ENCODE measurements at regions not wholly inside any gene's neighbourhood (a gene's known extent, or its start where the extent isn't known, plus 50 kb on each side); places are given as distances from the start of the nearest gene placed in this dataset.
"Not testable (repeated sequence)": the region's sequence is repeated elsewhere in the genome, so short reads cannot be mapped to it uniquely, and the experiment has no call there.

- DNase-seq = no peak
- H3K36me3 Mint-ChIP-seq (ENCODE audit: insufficient read depth) = peaks cover 4% of the 10 kb centered on the region
- H3K27me3 Mint-ChIP-seq = no peaks in the 10 kb centered on the region
- ATAC-seq (replicated peaks) = no peak
- H3K4me3 Mint-ChIP-seq = no peak overlapping the region
- peaks cover 7 to 9% of the 10 kb centered on the region in 2 donors for H3K4me1 Mint-ChIP-seq (ENCODE audit: low read depth in 2 of 2)
- no peak overlapping the region for H3K27ac Mint-ChIP-seq
- H3K9me3 Mint-ChIP-seq = no peaks in the 10 kb centered on the region
Measured at GRCh38 chrX:63436865-63437264, 85.7 kb upstream of the SPIN4 start.

- Mint-ChIP-seq H3K27ac (no peak overlapping the region), H3K4me1 (ENCODE audit: low read depth in 2 of 2) (peaks cover 3 to 5% of the 10 kb centered on the region in 2 donors), H3K9me3 (no peaks in the 10 kb centered on the region), H3K4me3 (no peak overlapping the region), H3K27me3 (no peaks in the 10 kb centered on the region), H3K36me3 (ENCODE audit: insufficient read depth) (peaks cover 4% of the 10 kb centered on the region)
- ATAC-seq (replicated peaks) (no peak), DNase-seq (no peak)
Measured at GRCh38 chrX:63434665-63435064, 83.5 kb upstream of the SPIN4 start.

GRCh38 chrX:63434206-63434605 is 83.1 kb upstream of the SPIN4 start:
- peaks cover 3 to 4% of the 10 kb centered on the region in 2 donors for H3K4me1 Mint-ChIP-seq (ENCODE audit: low read depth in 2 of 2)
- DNase-seq (no peak), ATAC-seq (replicated peaks) (no peak)
- no peak overlapping the region for H3K27ac Mint-ChIP-seq
- H3K36me3 Mint-ChIP-seq (ENCODE audit: insufficient read depth) = peaks cover 4% of the 10 kb centered on the region
- H3K4me3 Mint-ChIP-seq = no peak overlapping the region
- H3K27me3 Mint-ChIP-seq = no peaks in the 10 kb centered on the region
- H3K9me3 Mint-ChIP-seq = no peaks in the 10 kb centered on the region

GRCh38 chrX:63430026-63430425 is 78.9 kb upstream of the SPIN4 start:
- Mint-ChIP-seq H3K27me3 (no peaks in the 10 kb centered on the region), H3K27ac (no peak overlapping the region), H3K9me3 (no peaks in the 10 kb centered on the region), H3K4me1 (ENCODE audit: low read depth in 2 of 2) (no peaks in the 10 kb centered on the region), H3K36me3 (ENCODE audit: insufficient read depth) (peaks cover 4% of the 10 kb centered on the region), H3K4me3 (no peak overlapping the region)
- DNase-seq (no peak), ATAC-seq (replicated peaks) (no peak)

- DNase-seq (no peak), ATAC-seq (replicated peaks) (no peak)
- no peaks in the 10 kb centered on the region for H3K27me3 Mint-ChIP-seq
- no peak overlapping the region for H3K27ac Mint-ChIP-seq
- no peak overlapping the region for H3K4me3 Mint-ChIP-seq
- peaks cover 4% of the 10 kb centered on the region for H3K36me3 Mint-ChIP-seq (ENCODE audit: insufficient read depth)
- no peaks in the 10 kb centered on the region for H3K4me1 Mint-ChIP-seq (ENCODE audit: low read depth in 2 of 2)
- H3K9me3 Mint-ChIP-seq = no peaks in the 10 kb centered on the region
Measured at GRCh38 chrX:63428348-63428747, 77.2 kb upstream of the SPIN4 start.

GRCh38 chrX:63426519-63426918 is 75.4 kb upstream of the SPIN4 start:
- Mint-ChIP-seq H3K27me3 (no peaks in the 10 kb centered on the region), H3K27ac (no peak overlapping the region), H3K4me3 (no peak overlapping the region), H3K4me1 (ENCODE audit: low read depth in 2 of 2) (no peaks in the 10 kb centered on the region), H3K36me3 (ENCODE audit: insufficient read depth) (no peaks in the 10 kb centered on the region), H3K9me3 (no peaks in the 10 kb centered on the region)
- ATAC-seq (replicated peaks) = no peak
- DNase-seq = no peak

GRCh38 chrX:63424063-63424462 is 72.9 kb upstream of the SPIN4 start:
- H3K4me3 Mint-ChIP-seq = no peak overlapping the region
- H3K27me3 Mint-ChIP-seq = no peaks in the 10 kb centered on the region
- no peak overlapping the region for H3K27ac Mint-ChIP-seq
- H3K9me3 Mint-ChIP-seq = peaks cover 0 to 2% of the 10 kb centered on the region in 2 donors
- DNase-seq (no peak), ATAC-seq (replicated peaks) (no peak)
- no peaks in the 10 kb centered on the region for H3K4me1 Mint-ChIP-seq (ENCODE audit: low read depth in 2 of 2)
- no peaks in the 10 kb centered on the region for H3K36me3 Mint-ChIP-seq (ENCODE audit: insufficient read depth)

GRCh38 chrX:63421411-63421810 is 70.3 kb upstream of the SPIN4 start:
- peaks cover 0 to 2% of the 10 kb centered on the region in 2 donors for H3K9me3 Mint-ChIP-seq
- H3K4me3 Mint-ChIP-seq = no peak overlapping the region
- no peaks in the 10 kb centered on the region for H3K36me3 Mint-ChIP-seq (ENCODE audit: insufficient read depth)
- no peaks in the 10 kb centered on the region for H3K4me1 Mint-ChIP-seq (ENCODE audit: low read depth in 2 of 2)
- no peak overlapping the region for H3K27ac Mint-ChIP-seq
- DNase-seq (no peak), ATAC-seq (replicated peaks) (no peak)
- H3K27me3 Mint-ChIP-seq = no peaks in the 10 kb centered on the region

GRCh38 chrX:63418211-63418610 is 67.1 kb upstream of the SPIN4 start:
- ATAC-seq (replicated peaks) = no peak
- peak overlapping the region in 1 of 2 donors; percentile 38 for H3K27ac Mint-ChIP-seq
- no peak overlapping the region for H3K4me3 Mint-ChIP-seq
- no peaks in the 10 kb centered on the region for H3K36me3 Mint-ChIP-seq (ENCODE audit: insufficient read depth)
- H3K27me3 Mint-ChIP-seq = no peaks in the 10 kb centered on the region
- H3K4me1 Mint-ChIP-seq (ENCODE audit: low read depth in 2 of 2) = no peaks in the 10 kb centered on the region
- H3K9me3 Mint-ChIP-seq = peaks cover 0 to 2% of the 10 kb centered on the region in 2 donors
- DNase-seq = no peak

- H3K4me3 Mint-ChIP-seq = no peak overlapping the region
- no peak overlapping the region for H3K27ac Mint-ChIP-seq
- DNase-seq = no peak
- no peaks in the 10 kb centered on the region for H3K4me1 Mint-ChIP-seq (ENCODE audit: low read depth in 2 of 2)
- no peaks in the 10 kb centered on the region for H3K36me3 Mint-ChIP-seq (ENCODE audit: insufficient read depth)
- peaks cover 0 to 2% of the 10 kb centered on the region in 2 donors for H3K9me3 Mint-ChIP-seq
- no peak for ATAC-seq (replicated peaks)
- no peaks in the 10 kb centered on the region for H3K27me3 Mint-ChIP-seq
Measured at GRCh38 chrX:63417649-63418048, 66.5 kb upstream of the SPIN4 start.

- not testable (repeated sequence) for DNase-seq; H3K27me3 Mint-ChIP-seq; H3K36me3 Mint-ChIP-seq (ENCODE audit: insufficient read depth); ATAC-seq (replicated peaks); H3K27ac Mint-ChIP-seq; H3K4me3 Mint-ChIP-seq; H3K9me3 Mint-ChIP-seq; H3K4me1 Mint-ChIP-seq (ENCODE audit: low read depth in 2 of 2)
Measured at GRCh38 chrX:63409934-63410333, 58.8 kb upstream of the SPIN4 start.

- no peak for DNase-seq
- H3K36me3 Mint-ChIP-seq (ENCODE audit: insufficient read depth) = no peaks in the 10 kb centered on the region
- peaks cover 0 to 8% of the 10 kb centered on the region in 2 donors for H3K9me3 Mint-ChIP-seq
- no peak overlapping the region for H3K27ac Mint-ChIP-seq
- H3K27me3 Mint-ChIP-seq = no peaks in the 10 kb centered on the region
- no peak for ATAC-seq (replicated peaks)
- H3K4me3 Mint-ChIP-seq = no peak overlapping the region
- no peaks in the 10 kb centered on the region for H3K4me1 Mint-ChIP-seq (ENCODE audit: low read depth in 2 of 2)
Measured at GRCh38 chrX:63408050-63408449, 56.9 kb upstream of the SPIN4 start.

- Mint-ChIP-seq H3K4me3 (no peak overlapping the region), H3K4me1 (ENCODE audit: low read depth in 2 of 2) (no peaks in the 10 kb centered on the region), H3K27ac (no peak overlapping the region), H3K9me3 (no peaks in the 10 kb centered on the region), H3K36me3 (ENCODE audit: insufficient read depth) (no peaks in the 10 kb centered on the region), H3K27me3 (no peaks in the 10 kb centered on the region)
- DNase-seq (no peak), ATAC-seq (replicated peaks) (no peak)
Measured at GRCh38 chrX:63404332-63404731, 53.2 kb upstream of the SPIN4 start.

- H3K27ac Mint-ChIP-seq = peak overlapping the region in 1 of 2 donors; percentile 10
- no peaks in the 10 kb centered on the region for H3K4me1 Mint-ChIP-seq (ENCODE audit: low read depth in 2 of 2)
Measured at GRCh38 chrX:63402106-63402505, 51.0 kb upstream of the SPIN4 start.

More at GRCh38 chrX:63402106-63402505, 51.0 kb upstream of the SPIN4 start:
- ATAC-seq (replicated peaks) (no peak), DNase-seq (no peak)
- H3K36me3 Mint-ChIP-seq (ENCODE audit: insufficient read depth) = no peaks in the 10 kb centered on the region
- no peaks in the 10 kb centered on the region for H3K9me3 Mint-ChIP-seq
- H3K27me3 Mint-ChIP-seq = no peaks in the 10 kb centered on the region
- no peak overlapping the region for H3K4me3 Mint-ChIP-seq
